Stimulated activated CD4-positive, alpha-beta T cell treated with anti-CD3 and anti-CD28 coated beads, Interleukin-15, amount 100 ng/mL, for 24 hours (primary cell): ENCODE measurements at regions not wholly inside any gene's neighbourhood (a gene's known extent, or its start where the extent isn't known, plus 50 kb on each side); places are given as distances from the start of the nearest gene placed in this dataset.

ENCODE experiments used
- DNase-seq: peaks from one replicate; pipeline ENCODE4 v3.0.0-alpha.2; 2020

GRCh38 chr5:142432369-142432863, 107.6 kb upstream of the SPRY4 start:
- DNase-seq: peak; percentile 41

GRCh38 chr5:142428773-142429473, 104.1 kb upstream of the SPRY4 start:
- DNase-seq: no peak

GRCh38 chr5:142428036-142428772, 103.4 kb upstream of the SPRY4 start:
- no peak for DNase-seq

- no peak for DNase-seq
Observed at GRCh38 chr5:142427529-142427928, 102.7 kb upstream of the SPRY4 start.

- no peak for DNase-seq
Observed at GRCh38 chr5:142427015-142427364, 102.2 kb upstream of the SPRY4 start.

GRCh38 chr5:142426129-142427014, 101.6 kb upstream of the SPRY4 start:
- DNase-seq: peak; percentile 20

- DNase-seq: no peak
Observed at GRCh38 chr5:142425286-142426065, 100.7 kb upstream of the SPRY4 start.

- DNase-seq: no peak
Observed at GRCh38 chr5:142422429-142422828, 97.6 kb upstream of the SPRY4 start.

- DNase-seq: no peak
Observed at GRCh38 chr5:142421621-142422397, 97.0 kb upstream of the SPRY4 start.

- DNase-seq: no peak
Observed at GRCh38 chr5:142421228-142421617, 96.4 kb upstream of the SPRY4 start.

- DNase-seq: no peak
Observed at GRCh38 chr5:142420561-142421227, 95.9 kb upstream of the SPRY4 start.

- no peak for DNase-seq
Observed at GRCh38 chr5:142412581-142412980, 87.8 kb upstream of the SPRY4 start.

- no peak for DNase-seq
Observed at GRCh38 chr5:142411656-142412425, 87.0 kb upstream of the SPRY4 start.

GRCh38 chr5:142411103-142411502, 86.3 kb upstream of the SPRY4 start:
- DNase-seq: no peak

GRCh38 chr5:142408981-142409481, 84.2 kb upstream of the SPRY4 start:
- DNase-seq: no peak

- no peak for DNase-seq
Observed at GRCh38 chr5:142408536-142408935, 83.7 kb upstream of the SPRY4 start.

GRCh38 chr5:142405814-142406395, 81.1 kb upstream of the SPRY4 start:
- DNase-seq: no peak

GRCh38 chr5:142405023-142405422, 80.2 kb upstream of the SPRY4 start:
- no peak for DNase-seq

- no peak for DNase-seq
Observed at GRCh38 chr5:142404046-142404477, 79.2 kb upstream of the SPRY4 start.

- no peak for DNase-seq
Observed at GRCh38 chr5:142403583-142403982, 78.8 kb upstream of the SPRY4 start.
